C4-2B (cell line): ENCODE measurements at regions not wholly inside any gene's neighbourhood (a gene's known extent, or its start where the extent isn't known, plus 50 kb on each side); places are given as distances from the start of the nearest gene placed in this dataset.

Source experiments
- H3K27ac ChIP-seq: fragments of 450-650 bp; 2 replicates; pipeline ENCODE4 v1.5.1; 2017
- CTCF ChIP-seq: fragments of 450-650 bp; conservative IDR thresholded peaks from 2 replicates; pipeline ENCODE4 v1.5.1; 2017; ENCODE audit warnings: mild to moderate bottlenecking
- ZFX ChIP-seq: fragments of 450-650 bp; IDR thresholded peaks from 2 replicates; pipeline ENCODE4 v1.6.1; 2017

- no peak for TF ChIP-seq ZFX
- H3K27ac ChIP-seq, result no peak overlapping the region
These were observed 59.8 kb upstream of the LGALSL start for GRCh38 chr2:64394153-64394552.

GRCh38 chr2:64396001-64396400 lies 58.0 kb upstream of the LGALSL start:
- TF ChIP-seq ZFX (no peak), CTCF (no peak)
- H3K27ac ChIP-seq, result no peak overlapping the region

- no peak overlapping the region for H3K27ac ChIP-seq
- TF ChIP-seq ZFX (no peak), CTCF (no peak)
These were observed 57.4 kb upstream of the LGALSL start for GRCh38 chr2:64396551-64396950.

- TF ChIP-seq CTCF (no peak), ZFX (no peak)
- no peak overlapping the region; the same call in 1 of the 2 replicates for H3K27ac ChIP-seq
These were observed 55.3 kb upstream of the LGALSL start for GRCh38 chr2:64398516-64399129.

- peak overlapping the region; percentile 51 for H3K27ac ChIP-seq
- TF ChIP-seq CTCF, result no peak
- no peak for TF ChIP-seq ZFX
These were observed 54.4 kb upstream of the LGALSL start for GRCh38 chr2:64399521-64399920.

GRCh38 chr2:64400105-64400728 lies 53.7 kb upstream of the LGALSL start:
- H3K27ac ChIP-seq, result peak overlapping the region; percentile 68
- no peak for TF ChIP-seq ZFX
- TF ChIP-seq CTCF, result no peak

GRCh38 chr2:64400733-64401528 lies 53.0 kb upstream of the LGALSL start:
- H3K27ac ChIP-seq, result peak overlapping the region; percentile 68
- TF ChIP-seq CTCF, result no peak
- no peak for TF ChIP-seq ZFX
